HepG2 (cell line): ENCODE measurements at regions not wholly inside any gene's neighbourhood (a gene's known extent, or its start where the extent isn't known, plus 50 kb on each side); places are given as distances from the start of the nearest gene placed in this dataset.

Experiments
- CTCF ChIP-seq: sonication (generic); formaldehyde crosslinking; IDR thresholded peaks from 2 replicates; pipeline ENCODE4 v1.5.0; 2020; ENCODE audit warnings: mild to moderate bottlenecking, missing genetic modification reagents, moderate library complexity
- HDAC6 ChIP-seq: fragments of 200-600 bp; sonication (generic); IDR thresholded peaks from 2 replicates; pipeline ENCODE4 v1.7.0; 2017; ENCODE audit warnings: mild to moderate bottlenecking, antibody characterized with exemption, low read length, low read depth
- NFIC ChIP-seq: IDR thresholded peaks from 2 replicates; pipeline ENCODE4 v1.6.1; 2012; ENCODE audit warnings: mild to moderate bottlenecking, low read length, inconsistent platforms
- POLR2A ChIP-seq, 2 experiments: IDR thresholded peaks; 2 replicates each; pipeline ENCODE4 v1.6.1; 2011; ENCODE audit warnings: low read depth in 2 of 2, low read length in 2 of 2, mild to moderate bottlenecking in 1 of 2, moderate library complexity in 1 of 2; ENCODE audit not compliant: insufficient read depth in 1 of 2
- POLR2AphosphoS5 ChIP-seq: IDR thresholded peaks from 2 replicates; pipeline ENCODE4 v1.6.1; 2012; ENCODE audit warnings: low read depth, low read length
- PRDM10 ChIP-seq: sonication (generic); formaldehyde crosslinking; IDR thresholded peaks from 2 replicates; pipeline ENCODE4 v1.4.0; 2020; ENCODE audit warnings: low read depth, missing genetic modification reagents
- PRPF4 ChIP-seq: fragments of 200-400 bp; formaldehyde crosslinking; IDR thresholded peaks from 2 replicates; pipeline ENCODE4 v1.6.1; 2016; ENCODE audit warnings: low read length, low read depth; ENCODE audit not compliant: poor library complexity, severe bottlenecking
- SNRNP70 ChIP-seq: fragments of 200-400 bp; formaldehyde crosslinking; IDR thresholded peaks from 2 replicates; pipeline ENCODE4 v1.6.1; 2017; ENCODE audit warnings: mild to moderate bottlenecking, low read depth, low read length, moderate library complexity
- ZNF253 ChIP-seq: sonication (generic); formaldehyde crosslinking; IDR thresholded peaks from 2 replicates; pipeline ENCODE4 v1.8.0; 2022; ENCODE audit warnings: mild to moderate bottlenecking, missing genetic modification reagents, borderline replicate concordance
- ZUFSP ChIP-seq: sonication (generic); formaldehyde crosslinking; IDR thresholded peaks from 2 replicates; pipeline ENCODE4 v1.9.0; 2021; ENCODE audit warnings: missing genetic modification reagents, mild to moderate bottlenecking, borderline replicate concordance

- TF ChIP-seq POLR2A (IDR thresholded peaks at IDR 0.05; ENCODE audit: insufficient read depth in 1 of 2, low read depth in 2 of 2, low read length in 2 of 2) (no peak), PRPF4 (no peak), NFIC (no peak), HDAC6 (no peak), PRDM10 (no peak), POLR2AphosphoS5 (no peak), CTCF (CRISPR knock-in tag) (no peak), SNRNP70 (no peak), ZUFSP (CRISPR knock-in tag) (no peak), ZNF253 (CRISPR knock-in tag) (no peak)
Measured at GRCh38 chr4:124243671-124244366, 468.7 kb downstream of the ANKRD50 start.
